ENCODE measurements at regions not wholly inside any gene's neighbourhood (a gene's known extent, or its start where the extent isn't known, plus 50 kb on each side); places are given as distances from the start of the nearest gene placed in this dataset.
A peak's percentile ranks its signal among the peaks of the same experiment; 100 is the strongest.

DNA sequence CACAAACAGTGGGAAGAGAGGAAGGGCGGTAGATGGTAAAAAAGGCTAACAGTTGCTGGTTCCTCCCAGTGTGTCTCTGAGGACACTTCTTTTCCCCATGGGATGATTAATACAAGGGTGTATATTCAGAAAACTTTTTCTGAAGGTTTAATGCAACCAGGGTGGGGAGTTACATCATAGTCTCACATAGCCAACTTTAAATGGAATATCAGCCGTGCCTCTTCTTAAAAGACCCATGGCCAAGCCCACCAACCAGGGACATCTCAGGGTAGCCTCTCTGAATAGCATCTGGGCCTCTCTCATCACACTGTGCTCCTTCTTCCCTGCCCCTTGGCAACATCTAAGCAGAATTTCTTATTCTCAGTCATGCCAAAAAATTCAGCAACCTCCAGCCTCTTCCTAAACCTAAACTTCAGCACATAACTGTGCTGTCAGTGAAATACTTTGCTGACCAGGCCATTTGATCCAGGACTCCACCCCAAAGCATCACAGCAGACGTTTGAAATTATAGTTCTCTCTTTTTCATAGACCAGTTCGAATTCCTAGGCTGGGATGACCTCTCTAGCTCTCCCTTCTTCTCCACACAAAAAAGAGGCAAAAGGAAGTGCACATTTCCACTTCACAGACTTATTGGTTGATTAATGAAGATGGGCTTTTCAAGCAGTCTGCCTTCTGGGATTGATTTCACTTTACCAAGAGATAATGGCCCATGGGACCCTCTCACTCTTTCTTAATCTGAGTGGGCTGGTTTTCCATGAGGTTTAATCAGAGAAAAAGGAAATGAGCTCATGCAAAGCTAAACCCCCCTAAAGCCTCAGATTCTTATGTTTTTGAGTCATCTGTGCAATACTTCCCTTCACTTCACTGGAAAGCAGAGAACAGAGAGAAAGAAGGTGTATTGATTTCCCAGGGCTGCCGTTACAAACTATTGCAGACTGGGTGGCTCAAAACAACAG is 85.1 kb upstream of the RAI14 start:
- Histone ChIP-seq H3K9me3 (ENCODE audit: insufficient read depth, low read depth) (no peaks in the 10 kb centered on the region), H3F3A (ENCODE audit: insufficient read depth, low read depth) (no peaks in the 10 kb centered on the region; the same call in 1 of the 2 replicates), H3K4me2 (peak overlapping the region; percentile 6; the same call in 1 of the 2 replicates), H3K9me2 (ENCODE audit: insufficient read depth) (no peaks in the 10 kb centered on the region), H3K4me1 (replicated peaks; ENCODE audit: insufficient read depth) (peaks cover 17% of the 10 kb centered on the region), H3K27ac (peak overlapping the region; percentile 62), H3K79me2 (ENCODE audit: low read depth) (no peaks in the 10 kb centered on the region), H3K4me3 (no peak overlapping the region), H4K20me1 (ENCODE audit: insufficient read depth) (no peaks in the 10 kb centered on the region), H2AFZ (peak overlapping the region; percentile 35; the same call in 1 of the 2 replicates), H3K36me3 (ENCODE audit: low read depth) (no peaks in the 10 kb centered on the region), H3K27me3 (ENCODE audit: insufficient read depth, low read depth) (no peaks in the 10 kb centered on the region)
- TF ChIP-seq CTCF (conservative IDR thresholded peaks at IDR 0.05), result no peak
- no peak for TF ChIP-seq EZH2 (IDR thresholded peaks at IDR 0.05; ENCODE audit: low read depth)
- DNase-seq, result no peak
- intact Hi-C loops (cut with micrococcal nuclease; ENCODE audit: unreplicated experiment), result no loop called here
- ChIA-PET POLR2A (ENCODE audit: unreplicated experiment) (interaction anchor here (0.6 to 0.9 kb wide), 3 partner anchors 8 to 85 kb away, joined by 3 to 5 read pairs (median 3); partner anchors contain the start of gene RAI14), CTCF (no interaction called here)
- BruUV-seq (replicated peaks), result no TSS peak

- H3K9me3 ChIP-seq (ENCODE audit: insufficient read depth, low read depth), result no peaks in the 10 kb centered on the region
- DNase-seq, result no peak
- no peaks in the 10 kb centered on the region for H3K27me3 ChIP-seq (ENCODE audit: insufficient read depth, low read depth)
- H3K4me3 ChIP-seq, result no peak overlapping the region
- peak overlapping the region; percentile 62; the same call in 1 of the 2 replicates for H3K27ac ChIP-seq
- CTCF ChIA-PET, result no interaction called here
- no peaks in the 10 kb centered on the region for H4K20me1 ChIP-seq (ENCODE audit: insufficient read depth)
- H2AFZ ChIP-seq, result no peak overlapping the region
- TF ChIP-seq EZH2 (IDR thresholded peaks at IDR 0.05; ENCODE audit: low read depth) (no peak), CTCF (conservative IDR thresholded peaks at IDR 0.05) (no peak)
- peaks cover 17% of the 10 kb centered on the region for H3K4me1 ChIP-seq (replicated peaks; ENCODE audit: insufficient read depth)
- H3K79me2 ChIP-seq (ENCODE audit: low read depth), result no peaks in the 10 kb centered on the region
- POLR2A ChIA-PET (ENCODE audit: unreplicated experiment), result interaction anchor here (0.9 kb wide), 1 partner anchor 9 kb away, joined by 3 read pairs; no protein-coding TSS in a partner anchor
- no peaks in the 10 kb centered on the region; the same call in 1 of the 2 replicates for H3F3A ChIP-seq (ENCODE audit: insufficient read depth, low read depth)
- no peaks in the 10 kb centered on the region for H3K9me2 ChIP-seq (ENCODE audit: insufficient read depth)
- intact Hi-C loops (cut with micrococcal nuclease; ENCODE audit: unreplicated experiment), result no loop called here
- 0 out of 2 replicates have a peak overlapping the region, but pooled peaks have one; percentile 6 for H3K4me2 ChIP-seq
- no peaks in the 10 kb centered on the region for H3K36me3 ChIP-seq (ENCODE audit: low read depth)
- no TSS peak for BruUV-seq (replicated peaks)
Measured at GRCh38 chr5:34571677-34572041, 84.5 kb upstream of the RAI14 start.

DNA sequence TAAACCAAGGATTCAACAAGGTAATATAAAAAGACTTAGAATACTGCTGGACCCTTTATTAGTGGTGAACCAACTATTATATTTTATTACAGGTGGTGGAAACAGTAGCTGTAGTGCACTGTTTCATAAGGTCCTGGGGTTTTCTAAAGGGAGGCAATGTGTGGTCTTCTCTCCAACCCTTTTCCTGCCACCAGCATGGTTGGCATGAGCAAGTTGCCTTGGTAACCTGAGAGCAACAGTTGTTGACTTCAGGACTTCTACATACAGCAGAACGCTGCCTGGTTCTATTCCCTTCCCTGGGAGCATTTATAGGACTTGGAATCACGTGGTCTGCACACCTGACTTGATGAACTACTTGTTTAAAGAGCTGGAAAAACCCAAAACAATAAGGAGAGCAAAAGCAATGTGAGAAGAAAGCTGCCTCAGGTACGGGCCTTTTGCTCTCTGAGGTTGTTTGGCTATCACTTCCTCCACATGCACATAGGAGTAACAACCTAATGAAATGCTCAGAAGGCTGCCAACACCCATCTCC is 81.1 kb upstream of the RAI14 start:
- H2AFZ ChIP-seq, result no peak overlapping the region
- H3K27ac ChIP-seq, result no peak overlapping the region
- H3K4me1 ChIP-seq (replicated peaks; ENCODE audit: insufficient read depth), result peaks cover 17% of the 10 kb centered on the region
- TF ChIP-seq CTCF (conservative IDR thresholded peaks at IDR 0.05), result no peak
- no peak for TF ChIP-seq EZH2 (IDR thresholded peaks at IDR 0.05; ENCODE audit: low read depth)
- no peaks in the 10 kb centered on the region for H3K36me3 ChIP-seq (ENCODE audit: low read depth)
- H3K4me2 ChIP-seq, result no peak overlapping the region
- intact Hi-C loops (cut with micrococcal nuclease; ENCODE audit: unreplicated experiment), result no loop called here
- no peaks in the 10 kb centered on the region for H3K9me2 ChIP-seq (ENCODE audit: insufficient read depth)
- no peak for DNase-seq
- 0 out of 2 replicates have a peak, but pooled peaks cover 7% of the 10 kb centered on the region for H3K9me3 ChIP-seq (ENCODE audit: insufficient read depth, low read depth)
- ChIA-PET CTCF (no interaction called here), POLR2A (ENCODE audit: unreplicated experiment) (interaction anchor here (0.5 to 0.6 kb wide), 2 partner anchors 10 to 23 kb away, joined by 3 to 4 read pairs; no protein-coding TSS in a partner anchor)
- no peaks in the 10 kb centered on the region; the same call in 1 of the 2 replicates for H3F3A ChIP-seq (ENCODE audit: insufficient read depth, low read depth)
- BruUV-seq (replicated peaks), result no TSS peak
- no peak overlapping the region for H3K4me3 ChIP-seq
- H4K20me1 ChIP-seq (ENCODE audit: insufficient read depth), result no peaks in the 10 kb centered on the region
- no peaks in the 10 kb centered on the region for H3K27me3 ChIP-seq (ENCODE audit: insufficient read depth, low read depth)
- H3K79me2 ChIP-seq (ENCODE audit: low read depth), result no peaks in the 10 kb centered on the region

Data from PC-9 (cell line).